HG03060 (cell line): ENCODE measurements at regions not wholly inside any gene's neighbourhood (a gene's known extent, or its start where the extent isn't known, plus 50 kb on each side); places are given as distances from the start of the nearest gene placed in this dataset.
"Not testable (repeated sequence)": the region's sequence is repeated elsewhere in the genome, so short reads cannot be mapped to it uniquely, and the experiment has no call there.

Source experiments
- ATAC-seq: cut with Tn5 transposase; IDR thresholded peaks from one replicate; pipeline ENCODE4 v1.9.1; 2021; ENCODE audit warnings: low read depth, moderate number of reproducible peaks; ENCODE audit not compliant: unreplicated experiment

DNA sequence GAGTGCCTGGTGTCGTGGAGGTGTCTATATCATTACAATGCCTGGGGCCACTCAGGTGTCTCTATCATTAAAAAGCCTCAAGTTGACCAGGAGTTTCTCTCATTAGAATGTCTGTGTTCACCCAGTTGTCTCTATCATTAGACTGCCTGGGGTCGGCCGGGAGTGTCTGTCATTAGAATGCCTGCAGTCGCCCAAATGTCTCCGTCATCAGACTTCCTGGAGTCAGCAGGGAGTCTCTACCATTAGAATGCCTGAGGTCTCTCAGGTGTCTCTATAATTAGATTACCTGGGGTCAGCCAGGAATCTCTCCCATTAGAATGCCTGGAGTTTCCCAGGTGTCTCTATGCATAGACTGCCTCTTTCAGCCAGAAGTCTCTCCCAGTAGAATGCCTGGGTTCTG is 1477.6 kb downstream of the UQCRFS1 start:
- no peak for ATAC-seq

DNA sequence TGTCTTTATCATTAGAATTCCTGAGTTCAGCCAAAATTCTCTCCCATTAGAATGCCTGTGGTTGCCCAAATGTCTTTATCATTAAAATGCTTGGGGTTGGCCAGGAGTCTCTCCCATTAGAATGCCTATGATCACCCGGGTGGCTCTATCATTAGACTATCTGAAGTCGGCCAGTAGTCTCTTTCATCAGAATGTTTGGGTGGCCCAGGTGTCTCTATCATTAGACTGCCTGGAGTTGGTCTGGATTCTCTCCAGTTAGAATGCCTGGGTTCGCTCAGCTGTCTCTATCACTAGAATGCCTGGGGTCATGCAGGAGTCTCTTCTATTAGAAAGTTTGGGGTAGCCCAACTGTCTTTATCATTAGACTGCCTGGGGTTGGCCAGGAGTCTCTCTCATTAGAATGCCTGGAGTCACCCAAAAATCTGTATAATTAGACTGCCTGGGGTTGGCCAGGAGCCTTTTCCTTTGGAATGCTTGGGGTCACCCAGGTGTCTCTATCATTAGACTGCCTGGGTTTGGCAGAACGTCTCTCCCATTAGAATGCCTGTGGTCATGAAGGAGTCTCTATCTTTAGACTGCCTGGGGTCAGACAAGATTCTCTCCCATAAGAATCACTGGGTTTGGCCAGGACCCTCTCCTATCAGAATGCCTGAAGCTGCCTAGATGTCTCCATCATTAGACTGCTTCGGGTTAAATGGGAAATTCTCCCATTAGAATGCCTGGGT is 1478.3 kb downstream of the UQCRFS1 start:
- no peak for ATAC-seq

DNA sequence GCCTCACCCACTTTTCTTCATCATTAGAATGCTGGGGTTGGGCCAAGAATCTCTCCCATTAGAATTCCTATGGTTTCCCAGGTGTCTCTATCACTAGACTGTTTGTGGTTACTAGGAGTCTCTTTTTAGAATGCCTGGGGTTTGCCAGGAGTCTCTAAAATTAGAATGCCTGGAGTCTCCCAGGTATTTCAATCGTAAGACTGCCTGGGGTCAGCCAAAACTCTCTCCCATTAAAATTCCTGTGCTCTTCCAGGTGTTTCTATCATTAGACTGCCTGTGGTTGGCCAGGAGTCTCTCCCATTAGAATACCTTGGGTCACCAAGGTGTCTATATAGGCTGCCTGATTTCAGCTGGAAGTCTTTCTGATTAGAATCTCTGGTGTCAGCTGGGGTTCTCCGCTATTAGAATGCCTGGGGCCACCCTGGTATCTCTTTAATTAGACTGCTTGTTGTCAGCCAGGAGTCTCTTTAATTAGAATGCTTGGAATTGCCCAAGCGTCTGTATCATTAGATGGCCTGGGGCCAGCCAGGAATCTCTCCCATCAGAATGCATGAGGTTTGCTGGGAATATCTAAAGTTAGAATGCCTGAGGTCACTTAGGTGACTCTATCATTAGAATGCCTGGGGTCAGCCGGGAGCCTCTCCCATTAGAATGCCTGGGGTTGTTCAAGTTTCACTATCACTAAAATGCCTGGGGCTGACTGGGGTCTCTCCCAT is 1479.2 kb downstream of the UQCRFS1 start:
- no peak for ATAC-seq

DNA sequence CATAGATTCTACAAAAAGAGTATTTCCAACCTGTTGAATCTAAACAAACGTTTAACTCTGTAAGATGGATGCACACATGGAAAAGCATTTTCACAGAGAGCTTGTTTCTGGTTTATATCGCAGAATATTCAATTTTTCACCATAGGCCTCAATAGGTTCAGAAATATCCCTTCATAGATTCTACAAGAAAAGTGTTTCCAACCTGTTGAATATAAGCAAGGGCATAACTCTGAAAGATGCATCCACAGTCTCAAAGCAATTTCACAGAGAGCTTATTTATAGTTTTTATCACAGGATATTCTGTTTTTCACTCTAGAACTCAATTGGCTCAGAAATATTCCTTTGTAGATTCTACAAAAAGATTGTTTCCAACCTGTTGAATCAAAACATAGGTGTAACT is 1483.6 kb downstream of the UQCRFS1 start:
- no peak for ATAC-seq

DNA sequence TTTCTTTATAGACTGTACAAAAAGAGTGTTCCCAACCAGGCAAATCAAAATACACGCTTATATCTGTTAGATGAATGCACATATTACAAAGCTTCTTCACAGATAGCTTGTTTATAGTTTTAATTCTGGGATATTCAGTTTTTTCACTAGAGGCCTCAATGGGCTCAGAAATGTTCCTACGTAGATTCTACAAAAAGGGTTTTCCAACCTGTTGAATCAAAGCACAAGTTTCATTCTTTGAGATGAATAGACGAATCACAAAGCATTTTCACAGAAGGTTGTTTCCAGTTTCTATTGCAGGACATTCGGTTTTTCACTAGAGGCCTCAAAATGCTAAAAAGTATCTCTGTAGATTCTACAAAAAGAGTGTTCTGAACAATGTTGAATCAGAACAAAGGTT is 1490.3 kb downstream of the UQCRFS1 start:
- no peak for ATAC-seq

DNA sequence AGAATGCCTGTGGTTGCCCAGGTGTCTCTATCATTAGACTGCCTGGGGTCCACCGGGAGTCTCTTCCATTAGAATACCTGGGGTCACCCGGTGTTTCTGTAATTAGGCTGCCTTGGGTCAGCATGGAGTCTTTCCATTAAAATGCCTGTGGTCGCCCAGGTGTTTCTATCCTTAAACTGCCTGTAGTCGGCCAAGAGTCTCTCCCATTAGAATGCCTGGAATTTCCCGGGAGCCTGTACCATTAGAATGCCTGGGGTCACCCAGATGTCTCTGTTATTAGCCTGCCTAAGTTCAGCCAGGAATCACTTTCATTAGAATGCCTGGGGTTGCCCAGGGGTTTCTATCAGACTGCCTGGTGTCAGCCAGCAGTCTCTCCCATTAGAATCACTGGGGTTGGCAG is 1492.8 kb downstream of the UQCRFS1 start:
- ATAC-seq: no peak

DNA sequence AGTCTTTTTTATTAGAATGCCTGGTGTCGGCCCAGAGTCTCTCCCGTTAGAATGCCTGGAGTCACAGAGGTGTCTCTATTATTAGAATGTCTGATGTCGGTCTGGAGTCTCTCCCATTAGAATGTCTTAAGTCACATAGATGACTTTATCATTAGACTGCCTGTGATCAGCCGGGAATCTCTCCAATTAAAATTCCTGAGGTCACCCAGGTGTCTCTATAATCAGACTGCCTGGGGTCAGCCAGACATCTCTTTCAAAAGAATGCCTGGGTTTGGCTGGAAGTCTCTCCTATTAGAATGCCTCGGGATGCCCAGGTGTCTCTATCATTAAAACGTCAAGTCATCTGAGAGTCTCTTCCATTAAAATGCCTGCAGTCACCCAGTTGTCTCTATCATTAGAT is 1493.9 kb downstream of the UQCRFS1 start:
- no peak for ATAC-seq

DNA sequence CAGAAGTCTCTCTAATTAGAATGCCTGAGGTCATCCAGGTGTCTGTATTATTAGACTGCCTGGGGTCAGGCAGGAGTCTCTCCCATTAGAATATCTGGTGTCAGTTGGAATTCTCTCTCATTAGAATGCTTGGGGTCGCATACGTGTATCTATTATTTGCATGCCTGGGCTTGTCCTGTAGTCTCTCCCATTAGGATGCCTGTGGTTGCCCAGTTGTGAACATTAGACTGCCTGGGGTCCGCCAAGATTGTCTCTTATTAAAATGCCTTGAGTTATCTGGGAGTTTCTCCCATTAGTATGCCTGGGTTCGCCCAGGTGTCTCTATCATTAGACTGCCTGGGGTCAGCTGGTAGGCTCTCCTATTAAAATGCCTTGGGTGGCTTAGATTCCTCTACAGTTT is 1494.7 kb downstream of the UQCRFS1 start:
- no peak for ATAC-seq

DNA sequence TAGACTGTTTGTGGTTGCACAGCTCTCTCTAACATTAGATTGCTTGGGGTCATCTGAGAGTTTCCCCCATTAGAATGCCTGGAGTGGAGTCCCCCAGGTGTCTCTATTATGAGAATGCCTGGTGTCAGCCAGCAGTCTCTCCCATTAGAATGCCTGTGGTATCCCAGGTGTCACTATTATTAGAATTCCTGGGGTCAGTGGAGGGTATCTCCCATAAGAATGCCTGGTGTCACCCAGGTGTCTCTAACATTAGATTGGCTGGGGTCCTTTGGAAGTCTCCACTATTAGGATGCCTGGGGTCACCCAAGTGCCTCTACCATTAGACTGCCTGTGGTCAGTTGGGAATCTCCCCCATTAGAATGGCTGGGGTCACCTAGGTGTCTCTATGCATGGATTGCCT is 1495.1 kb downstream of the UQCRFS1 start:
- no peak for ATAC-seq

DNA sequence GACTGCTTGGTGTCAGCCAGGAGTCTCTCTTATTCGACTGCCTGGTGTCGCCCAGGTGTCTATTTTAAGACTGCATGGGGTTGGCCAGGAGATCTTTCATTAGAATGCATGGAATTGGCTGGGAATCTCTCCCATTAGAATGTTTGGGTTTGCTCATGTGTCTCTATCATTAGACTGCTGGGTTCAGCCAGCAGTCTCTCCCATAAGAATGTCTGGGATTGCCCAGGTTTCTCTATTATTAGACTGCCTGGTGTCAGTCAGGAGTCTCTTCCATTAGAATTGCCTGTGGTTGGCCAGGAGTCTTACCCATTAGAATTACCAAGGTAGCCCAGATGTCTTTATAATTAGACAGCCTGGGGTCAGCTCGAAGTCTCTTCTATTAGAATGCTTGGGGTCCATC is 1496.0 kb downstream of the UQCRFS1 start:
- no peak for ATAC-seq

DNA sequence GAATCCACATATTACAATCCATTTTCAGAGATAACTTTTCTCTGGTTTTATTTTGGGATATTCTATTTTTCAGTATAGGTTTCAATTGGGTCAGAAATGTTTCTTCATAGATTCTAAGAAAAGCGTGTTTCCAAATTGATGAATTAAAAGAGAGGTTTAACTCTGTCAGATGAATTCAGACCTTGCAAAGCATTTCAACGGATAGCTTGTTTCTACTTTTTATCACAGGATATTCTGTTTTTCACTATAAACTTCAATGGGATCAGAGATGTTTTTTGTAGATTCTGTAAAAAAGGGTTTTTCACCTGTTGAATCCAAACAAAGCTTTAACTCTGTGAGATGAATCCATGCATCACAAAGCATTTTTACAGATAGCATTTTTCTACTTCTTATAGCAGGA is 1498.1 kb downstream of the UQCRFS1 start:
- no peak for ATAC-seq

DNA sequence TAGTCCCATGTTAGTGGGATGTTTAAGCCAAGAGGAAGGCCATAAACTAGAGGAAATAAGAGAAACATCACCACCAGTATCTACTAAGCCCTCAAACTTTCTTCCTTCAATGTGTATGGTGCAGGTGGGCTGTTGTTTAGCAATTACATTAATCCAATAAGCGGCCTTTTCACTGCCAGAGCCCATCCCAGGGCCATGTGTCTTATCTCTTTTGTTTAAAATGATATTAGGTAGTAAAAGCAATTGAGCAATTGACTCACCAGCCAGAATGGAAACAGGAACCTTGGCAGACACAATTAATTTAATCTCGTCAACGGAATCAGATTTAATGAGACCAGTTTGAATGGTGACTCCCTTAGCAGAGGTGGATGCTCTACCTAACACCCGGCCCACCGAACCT is 1503.5 kb downstream of the UQCRFS1 start:
- ATAC-seq: no peak

DNA sequence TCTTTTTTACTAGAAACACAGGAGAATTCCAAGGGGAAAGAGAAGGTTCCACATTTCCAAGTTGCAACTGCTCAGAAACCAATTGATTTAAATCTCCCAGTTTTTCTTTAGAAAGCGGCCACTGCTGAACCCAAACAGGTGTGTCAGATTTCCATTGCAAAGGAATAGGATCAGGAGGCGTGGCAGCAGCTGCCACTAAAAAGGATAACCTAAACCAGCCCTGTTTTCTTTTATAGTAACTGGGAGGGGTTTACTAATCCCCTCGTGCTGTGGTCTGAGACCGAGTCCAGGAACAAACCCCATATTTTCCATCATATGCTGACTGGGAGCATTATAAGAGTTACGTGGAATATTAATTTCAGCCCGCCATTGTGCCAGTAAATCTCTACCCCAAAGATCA is 1504.0 kb downstream of the UQCRFS1 start:
- ATAC-seq: not testable (repeated sequence)

DNA sequence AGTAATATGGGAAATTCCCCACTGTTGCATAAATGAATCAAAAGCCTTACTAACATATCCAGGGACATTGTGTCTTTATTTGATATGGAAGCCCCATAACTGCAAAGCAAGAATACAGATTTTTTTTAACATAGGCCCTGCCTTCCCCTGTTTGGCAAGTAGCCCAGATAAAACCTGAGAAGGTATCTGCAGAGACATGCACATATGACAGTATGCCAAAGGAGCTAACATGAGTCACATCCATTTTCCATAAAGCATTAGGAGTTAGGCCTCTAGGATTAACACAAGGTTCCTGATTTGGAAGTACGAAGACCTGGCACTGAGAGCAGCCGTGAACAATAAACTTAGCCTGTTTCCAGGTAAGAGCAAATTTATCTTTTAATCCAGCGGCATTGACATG is 1505.9 kb downstream of the UQCRFS1 start:
- ATAC-seq: not testable (repeated sequence)

DNA sequence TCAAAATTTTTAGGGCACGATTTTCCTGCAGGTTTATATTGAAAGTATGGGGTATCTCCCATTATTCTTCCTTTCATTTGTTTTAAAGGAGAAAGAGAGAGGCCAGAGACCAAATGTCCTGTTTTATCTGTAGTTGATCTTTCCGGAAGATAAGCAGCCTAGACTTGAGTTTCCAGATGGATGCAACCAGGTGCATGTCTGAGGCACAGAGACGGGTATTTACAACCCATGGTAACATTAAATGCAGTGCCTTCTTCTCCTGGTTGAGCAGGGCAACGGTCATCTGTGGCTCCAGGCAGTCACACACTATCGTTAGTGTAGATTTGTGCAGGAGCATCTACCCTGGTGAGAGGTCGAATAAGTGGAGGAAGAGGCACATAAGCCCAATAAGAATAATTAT is 1507.1 kb downstream of the UQCRFS1 start:
- no peak for ATAC-seq

DNA sequence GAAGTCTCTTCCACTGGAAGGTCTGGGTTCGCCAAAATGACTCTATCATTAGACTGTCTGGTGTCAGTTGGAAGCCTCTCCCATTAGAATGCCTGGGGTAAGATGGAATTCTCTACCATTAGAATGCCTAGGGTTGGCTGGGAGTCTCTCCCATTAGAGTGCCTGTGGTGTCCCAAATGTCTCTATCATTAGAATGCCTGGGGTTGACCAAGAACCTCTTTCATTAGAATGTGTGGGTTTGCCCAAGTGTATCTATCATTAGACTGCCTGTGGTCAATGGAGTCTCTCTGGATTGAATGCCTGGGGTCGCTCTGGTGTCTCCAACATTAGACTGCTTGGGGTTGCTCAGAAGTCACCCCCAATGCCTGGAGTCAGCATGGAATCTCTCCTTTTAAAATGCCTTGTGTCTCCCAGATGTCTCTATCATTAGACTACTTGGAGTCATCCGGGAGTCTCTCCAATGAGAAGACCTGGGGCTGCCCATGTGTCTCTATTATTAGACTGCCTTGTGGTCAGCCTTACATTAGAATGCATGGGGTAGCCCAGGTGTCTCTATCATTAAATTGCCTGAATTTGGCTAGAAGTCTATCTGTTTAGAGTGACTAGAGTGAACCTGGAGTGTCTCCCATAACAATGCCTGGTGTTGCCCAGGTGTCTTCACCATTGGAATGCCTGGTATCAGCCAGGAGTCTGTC is 1518.4 kb downstream of the UQCRFS1 start:
- no peak for ATAC-seq

DNA sequence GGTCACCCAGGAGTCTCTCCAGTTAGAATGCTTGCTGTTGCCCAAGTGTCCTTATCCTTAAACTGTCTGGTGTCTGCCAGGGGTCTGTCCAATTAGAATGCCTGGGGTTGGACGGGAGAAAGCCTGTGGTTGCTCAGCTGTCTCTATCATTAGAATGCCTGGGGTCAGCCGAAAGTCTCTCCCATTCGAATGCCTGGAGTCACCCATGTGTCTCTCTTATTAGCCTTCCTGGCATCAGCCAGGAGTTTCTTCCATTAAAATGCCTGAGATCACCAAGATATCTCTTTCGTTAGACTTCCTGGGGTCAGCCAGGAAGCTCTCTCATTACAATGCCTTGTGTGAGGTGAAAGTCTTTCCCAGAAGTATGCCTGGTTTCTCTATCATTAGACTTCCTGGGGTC is 1521.0 kb downstream of the UQCRFS1 start:
- ATAC-seq: no peak

DNA sequence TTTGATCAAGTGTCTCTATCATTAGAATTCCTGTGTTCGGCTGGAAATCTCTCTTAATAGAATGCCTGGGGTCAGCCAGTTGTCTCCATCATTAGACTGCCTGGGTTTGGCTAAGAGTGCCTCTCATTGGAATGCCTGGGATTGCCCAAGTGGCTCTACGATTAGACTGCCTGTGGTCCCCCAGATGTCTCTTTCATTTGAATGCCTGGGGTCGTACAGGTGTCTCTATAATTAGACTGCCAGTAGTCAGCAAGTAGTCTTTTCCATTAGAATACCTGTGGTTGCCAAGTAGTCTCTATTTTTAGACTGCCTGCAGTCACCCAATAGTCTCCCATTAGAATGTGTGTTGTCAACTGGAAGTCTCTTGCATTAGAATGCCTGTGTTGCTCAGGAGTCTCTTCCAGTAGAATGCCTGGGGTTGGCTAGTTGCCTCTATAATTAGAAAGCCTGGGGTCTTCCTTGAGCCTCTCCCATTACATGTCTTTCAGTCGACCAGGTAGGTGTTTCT is 1523.2 kb downstream of the UQCRFS1 start:
- ATAC-seq: no peak

DNA sequence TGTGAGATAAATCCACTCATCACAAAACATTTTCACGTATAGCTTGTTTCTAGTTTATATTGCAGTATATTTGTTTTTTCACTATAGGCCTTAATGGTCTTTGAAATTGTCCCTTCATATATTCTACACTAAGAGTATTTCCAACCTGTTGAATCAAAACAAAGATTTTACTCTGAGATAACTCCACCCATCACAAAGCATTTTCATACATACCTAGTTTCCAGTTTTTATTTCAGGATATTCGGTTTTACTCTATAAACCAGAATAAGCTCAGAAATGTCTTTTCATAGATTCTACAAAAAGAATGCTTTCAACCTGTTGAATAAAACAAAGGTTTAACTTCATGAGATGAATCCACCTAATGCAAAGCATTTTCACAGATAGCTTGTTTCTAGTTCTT is 1528.7 kb downstream of the UQCRFS1 start:
- no peak for ATAC-seq

DNA sequence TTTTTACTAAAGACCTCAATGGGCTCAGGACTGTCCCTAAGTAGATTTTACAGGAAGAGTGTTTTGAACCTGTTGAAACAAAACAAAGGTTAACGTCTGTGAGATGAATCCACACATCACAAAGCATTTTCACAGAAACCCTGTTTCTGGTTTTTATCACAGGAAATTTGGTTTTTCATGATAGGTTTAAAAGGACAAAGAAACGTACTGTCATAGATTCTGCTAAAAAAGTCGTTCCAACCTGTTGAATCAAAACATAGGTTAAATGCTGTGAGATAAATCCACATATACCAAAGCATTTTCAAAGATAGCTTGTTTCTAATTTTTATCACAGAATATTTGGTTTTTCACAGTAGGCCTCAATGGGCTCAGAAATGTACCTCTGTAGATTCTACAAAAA is 1531.0 kb downstream of the UQCRFS1 start:
- no peak for ATAC-seq

DNA sequence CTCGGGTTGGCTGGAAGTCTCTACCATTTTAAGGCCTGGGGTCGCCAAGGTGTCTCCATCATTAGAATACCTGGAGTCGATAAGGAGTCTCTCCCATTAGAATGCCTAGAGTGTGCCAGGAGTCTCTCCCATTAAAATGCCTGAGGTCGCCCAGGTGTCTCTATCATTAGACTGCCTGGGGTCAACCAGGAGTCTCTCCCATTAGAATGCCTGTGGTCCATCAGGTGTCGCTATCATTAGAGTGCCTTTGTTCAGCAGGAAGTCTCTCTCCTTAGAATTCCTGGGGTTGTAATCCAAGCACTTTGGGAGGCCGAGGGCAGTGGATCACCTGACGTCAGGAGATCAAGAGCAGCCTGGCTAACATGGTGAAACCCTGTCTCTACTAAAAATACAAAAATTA is 1533.0 kb downstream of the UQCRFS1 start:
- no peak for ATAC-seq

DNA sequence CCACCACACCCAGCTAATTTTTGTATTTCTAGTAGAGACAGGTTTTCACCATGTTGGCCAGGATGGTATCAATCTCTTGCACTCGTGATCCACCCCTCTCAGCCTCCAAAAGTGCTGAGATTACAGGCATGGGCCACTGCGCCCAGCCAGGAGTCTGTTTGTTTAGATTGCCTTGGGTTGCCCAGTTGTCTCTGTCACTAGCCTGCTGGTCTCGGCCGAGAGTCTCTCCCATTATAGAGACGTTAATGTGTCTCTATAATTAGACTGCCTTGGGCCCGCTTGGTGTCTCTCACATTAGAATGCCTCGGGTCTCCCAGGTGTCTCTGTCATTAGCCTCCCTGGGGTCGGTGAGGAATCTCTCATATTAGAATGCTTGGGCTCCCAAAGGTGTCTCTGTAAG is 1533.6 kb downstream of the UQCRFS1 start:
- ATAC-seq: no peak
